H7 (cell line): ENCODE measurements at regions not wholly inside any gene's neighbourhood (a gene's known extent, or its start where the extent isn't known, plus 50 kb on each side); places are given as distances from the start of the nearest gene placed in this dataset.

Experiments used
- DNase-seq: peaks from one replicate; pipeline ENCODE4 v3.0.0; 2012
- H3K27me3 ChIP-seq: 2 replicates; pipeline ENCODE4 v1.6.0; 2011; ENCODE audit warnings: mild to moderate bottlenecking, low read length; ENCODE audit not compliant: control insufficient read depth, insufficient read depth
- H3K36me3 ChIP-seq: replicated peaks from 2 replicates; pipeline ENCODE4 v1.5.1; 2011; ENCODE audit warnings: low read length; ENCODE audit not compliant: control insufficient read depth, insufficient read depth
- H3K4me3 ChIP-seq: 2 replicates; pipeline ENCODE4 v1.5.1; 2011; ENCODE audit warnings: low read depth, mild to moderate bottlenecking, control low read depth, low read length, moderate library complexity; ENCODE audit not compliant: insufficient read depth

- H3K27me3 ChIP-seq: no peaks in the 10 kb centered on the region; the same call in 1 of the 2 replicates
- H3K36me3 ChIP-seq: no peaks in the 10 kb centered on the region
- no peak overlapping the region for H3K4me3 ChIP-seq
- DNase-seq: no peak
Observed at GRCh38 chr1:182280504-182280900, 111.1 kb downstream of the GLUL start.

DNA sequence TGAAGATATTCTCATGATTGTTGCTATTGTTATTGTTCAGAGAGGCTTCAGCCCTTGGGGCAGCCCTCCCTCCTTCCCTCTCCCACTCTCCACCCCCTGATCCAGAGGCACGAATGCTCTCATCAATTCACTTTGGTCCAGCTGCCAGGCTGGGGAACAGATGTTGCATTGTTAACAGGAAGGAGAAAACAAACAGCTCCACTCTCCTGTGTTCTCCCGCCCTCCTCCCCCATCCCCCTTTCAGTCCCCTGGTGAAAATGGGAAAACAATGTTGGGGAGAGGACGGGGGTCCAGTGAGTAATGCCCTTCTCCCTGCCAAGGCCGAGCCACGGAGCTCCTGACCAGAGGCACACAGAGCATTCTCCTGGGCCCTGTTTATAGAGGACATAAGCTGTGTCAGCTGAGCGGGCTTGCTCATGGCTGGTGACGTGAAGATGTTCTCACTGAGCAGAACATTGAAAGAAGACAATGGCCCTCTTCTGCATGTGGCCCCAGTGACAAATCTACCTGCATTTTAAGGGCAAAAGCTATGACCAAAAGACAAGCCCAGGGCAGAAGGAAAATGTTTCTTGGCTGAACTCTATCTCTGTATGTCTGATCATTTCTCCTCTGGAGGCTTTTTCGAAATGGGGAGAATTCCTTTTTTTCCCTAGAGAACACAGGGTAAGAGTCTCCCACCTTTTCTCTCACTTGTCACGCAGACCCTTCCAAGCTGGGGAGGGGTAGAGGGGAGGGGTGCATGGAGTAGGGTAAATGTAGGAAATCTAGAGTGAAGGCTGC is 111.7 kb downstream of the GLUL start:
- Histone ChIP-seq H3K27me3 (no peaks in the 10 kb centered on the region; the same call in 1 of the 2 replicates), H3K4me3 (no peak overlapping the region), H3K36me3 (no peaks in the 10 kb centered on the region)
- DNase-seq: peak; percentile 16

DNA sequence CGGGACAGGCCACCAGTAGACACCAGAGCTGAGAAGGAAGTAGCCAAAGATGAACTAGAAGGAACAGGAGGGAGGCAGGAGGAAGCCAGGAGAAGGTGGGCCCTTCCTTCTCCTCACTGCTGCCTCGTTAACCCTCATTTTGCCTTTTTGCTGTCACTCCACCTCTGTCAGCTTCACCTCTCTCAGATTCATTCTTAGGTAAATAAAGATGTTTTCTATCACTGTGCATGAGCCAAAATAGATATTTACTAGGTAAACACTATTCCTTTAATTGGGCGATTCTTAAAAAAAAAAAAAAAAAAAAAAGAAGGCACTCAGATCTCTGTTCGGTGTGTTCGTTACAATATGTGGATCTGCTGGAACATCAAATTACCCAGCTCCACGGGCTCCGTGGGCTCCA is 112.3 kb downstream of the GLUL start:
- H3K4me3 ChIP-seq: no peak overlapping the region
- no peaks in the 10 kb centered on the region; the same call in 1 of the 2 replicates for H3K27me3 ChIP-seq
- DNase-seq: no peak
- H3K36me3 ChIP-seq: no peaks in the 10 kb centered on the region

GRCh38 chr1:182278144-182279054 is 113.2 kb downstream of the GLUL start:
- no peak for DNase-seq
- Histone ChIP-seq H3K4me3 (no peak overlapping the region), H3K36me3 (no peaks in the 10 kb centered on the region), H3K27me3 (no peaks in the 10 kb centered on the region; the same call in 1 of the 2 replicates)

DNA sequence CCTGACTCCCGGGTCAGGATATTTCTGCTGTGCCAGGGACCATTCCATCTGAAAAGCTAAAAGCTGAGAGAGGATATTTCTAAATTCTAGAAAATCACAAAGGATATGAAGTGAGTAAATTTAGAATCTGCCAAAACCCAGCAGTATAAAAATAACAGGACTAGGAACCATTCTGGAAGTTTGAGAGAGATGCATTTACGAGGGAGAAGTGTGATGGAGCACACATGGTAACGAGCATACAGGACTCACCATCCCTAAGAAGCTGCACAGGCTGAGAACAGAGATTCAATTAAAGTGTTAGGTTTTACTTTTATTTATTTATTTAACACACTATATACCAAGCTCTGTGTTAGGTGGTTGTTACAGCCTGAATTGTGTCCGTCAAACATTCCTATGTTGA is 116.3 kb downstream of the GLUL start:
- no peaks in the 10 kb centered on the region; the same call in 1 of the 2 replicates for H3K27me3 ChIP-seq
- H3K4me3 ChIP-seq: no peak overlapping the region
- DNase-seq: no peak
- no peaks in the 10 kb centered on the region for H3K36me3 ChIP-seq

DNA sequence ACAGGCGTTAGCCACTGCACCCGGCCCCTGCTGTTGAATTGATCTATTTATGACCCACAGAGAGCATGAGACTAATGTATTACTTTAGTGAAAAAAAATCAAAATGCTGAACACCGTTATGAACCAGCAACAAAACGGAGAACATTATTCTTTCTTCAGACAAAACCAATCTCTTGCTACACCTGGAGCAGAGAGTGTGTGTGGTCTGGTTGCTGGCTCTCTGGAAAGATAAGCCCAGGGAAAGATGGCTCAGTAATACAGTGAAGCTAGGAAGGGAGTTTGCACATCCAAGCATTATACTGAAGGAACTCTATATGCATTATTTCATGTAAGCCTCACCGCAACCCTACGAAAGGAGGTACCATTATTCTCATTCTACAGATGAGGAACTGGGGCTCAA is 117.0 kb downstream of the GLUL start:
- H3K36me3 ChIP-seq: no peaks in the 10 kb centered on the region
- no peak for DNase-seq
- no peak overlapping the region for H3K4me3 ChIP-seq
- H3K27me3 ChIP-seq: no peaks in the 10 kb centered on the region

- H3K27me3 ChIP-seq: no peaks in the 10 kb centered on the region
- H3K4me3 ChIP-seq: no peak overlapping the region
- no peaks in the 10 kb centered on the region for H3K36me3 ChIP-seq
- no peak for DNase-seq
Observed at GRCh38 chr1:182270731-182271130, 120.9 kb downstream of the GLUL start.

- Histone ChIP-seq H3K36me3 (no peaks in the 10 kb centered on the region), H3K4me3 (no peak overlapping the region), H3K27me3 (no peaks in the 10 kb centered on the region)
- DNase-seq: no peak
Observed at GRCh38 chr1:182269097-182269496, 122.5 kb downstream of the GLUL start.

GRCh38 chr1:182268669-182269068 is 122.9 kb downstream of the GLUL start:
- no peak for DNase-seq
- H3K4me3 ChIP-seq: no peak overlapping the region
- no peaks in the 10 kb centered on the region for H3K36me3 ChIP-seq
- H3K27me3 ChIP-seq: no peaks in the 10 kb centered on the region

DNA sequence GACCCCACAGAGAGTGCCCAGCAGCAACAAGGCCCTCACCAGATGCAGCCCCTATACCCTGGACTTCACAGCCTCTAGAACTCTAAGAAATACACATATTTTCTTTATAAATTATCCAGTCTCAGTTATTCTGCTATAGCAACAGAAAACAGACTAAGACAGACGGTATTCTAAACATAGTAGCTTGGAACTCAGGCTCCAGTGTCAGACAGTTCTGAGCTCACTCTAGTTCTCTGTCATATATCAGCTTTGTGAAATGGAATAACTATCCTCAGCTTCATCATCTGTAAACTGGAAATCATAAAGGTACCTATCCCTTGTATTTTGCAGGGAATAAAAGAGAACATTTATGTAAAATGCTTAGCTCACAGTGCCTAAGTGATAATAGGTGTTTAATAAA is 127.4 kb downstream of the GLUL start:
- Histone ChIP-seq H3K36me3 (no peaks in the 10 kb centered on the region), H3K27me3 (no peaks in the 10 kb centered on the region), H3K4me3 (no peak overlapping the region)
- no peak for DNase-seq

GRCh38 chr1:182263706-182264105 is 127.9 kb downstream of the GLUL start:
- Histone ChIP-seq H3K27me3 (no peaks in the 10 kb centered on the region), H3K4me3 (no peak overlapping the region), H3K36me3 (no peaks in the 10 kb centered on the region)
- no peak for DNase-seq

- no peaks in the 10 kb centered on the region for H3K36me3 ChIP-seq
- DNase-seq: no peak
- no peaks in the 10 kb centered on the region for H3K27me3 ChIP-seq
- H3K4me3 ChIP-seq: no peak overlapping the region
Observed at GRCh38 chr1:182262425-182262824, 129.2 kb downstream of the GLUL start.

GRCh38 chr1:182261655-182262054 is 129.9 kb downstream of the GLUL start:
- Histone ChIP-seq H3K4me3 (no peak overlapping the region), H3K27me3 (no peaks in the 10 kb centered on the region), H3K36me3 (no peaks in the 10 kb centered on the region)
- DNase-seq: no peak

DNA sequence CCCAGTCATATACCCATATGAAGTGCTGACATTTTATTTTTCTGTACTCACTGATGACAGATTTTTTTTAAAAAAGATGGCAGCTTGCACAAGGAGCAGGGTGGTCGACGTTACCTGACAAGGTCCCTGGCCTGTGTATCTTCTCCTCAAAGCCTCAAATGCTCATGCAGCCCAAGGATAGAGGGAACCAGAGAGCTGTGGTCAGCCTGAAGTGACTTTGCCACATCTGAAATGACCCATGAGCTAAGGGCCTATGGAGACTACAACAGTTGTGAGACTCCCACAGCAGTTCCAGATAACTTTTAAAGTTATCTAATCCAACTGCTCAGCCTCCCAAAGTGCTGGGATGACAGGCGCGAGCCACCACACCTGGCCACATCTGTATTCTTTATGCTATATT is 131.1 kb downstream of the GLUL start:
- no peak for DNase-seq
- Histone ChIP-seq H3K27me3 (no peaks in the 10 kb centered on the region), H3K4me3 (no peak overlapping the region)

GRCh38 chr1:182259968-182260367 is 131.6 kb downstream of the GLUL start:
- Histone ChIP-seq H3K36me3 (no peaks in the 10 kb centered on the region), H3K27me3 (no peaks in the 10 kb centered on the region), H3K4me3 (no peak overlapping the region)
- DNase-seq: no peak

More for the DNA sequence above, 131.1 kb downstream of the GLUL start:
- H3K36me3 ChIP-seq: no peaks in the 10 kb centered on the region
